ENCODE measurements at regions not wholly inside any gene's neighbourhood (a gene's known extent, or its start where the extent isn't known, plus 50 kb on each side); places are given as distances from the start of the nearest gene placed in this dataset.

- in situ Hi-C loops (cut with MboI) (no loop called here), intact Hi-C loops (cut with micrococcal nuclease; ENCODE audit: unreplicated experiment) (no loop called here)
- Histone ChIP-seq H3K27ac (ENCODE audit: control insufficient read depth, insufficient read depth) (no peak overlapping the region), H2AFZ (ENCODE audit: control insufficient read depth, low read depth, low read length) (no peak overlapping the region), H3K9ac (ENCODE audit: control insufficient read depth, insufficient read depth, low read length) (no peak overlapping the region), H4K20me1 (ENCODE audit: control insufficient read depth, insufficient read depth) (no peaks in the 10 kb centered on the region), H3K36me3 (ENCODE audit: control insufficient read depth in 2 of 2, insufficient read depth in 2 of 2, low read length in 1 of 2) (no peaks in the 10 kb centered on the region), H3K4me1 (ENCODE audit: control insufficient read depth, insufficient read depth, low read length) (no peaks in the 10 kb centered on the region), H3K9me3 (replicated peaks; ENCODE audit: control insufficient read depth, insufficient read depth, low read length) (no peaks in the 10 kb centered on the region), H3K4me3 (no peak overlapping the region), H3K4me2 (ENCODE audit: control insufficient read depth, insufficient read depth) (no peak overlapping the region), H3K79me2 (ENCODE audit: control insufficient read depth, insufficient read depth, low read length) (no peaks in the 10 kb centered on the region), H3K27me3 (replicated peaks in 1 of 2; ENCODE audit: control insufficient read depth in 2 of 2, insufficient read depth in 2 of 2, low read length in 1 of 2) (no peaks in the 10 kb centered on the region)
- TF ChIP-seq NR2C1 (IDR thresholded peaks at IDR 0.05) (no peak), RELB (IDR thresholded peaks at IDR 0.05; ENCODE audit: low read depth) (peak; percentile 61), SP1 (IDR thresholded peaks at IDR 0.05; ENCODE audit: low read depth, low read length) (no peak), BHLHE40 (IDR thresholded peaks at IDR 0.05; ENCODE audit: borderline replicate concordance in 1 of 2, low read depth in 2 of 2, low read length in 1 of 2) (no peak), LARP7 (IDR thresholded peaks at IDR 0.05) (no peak), RFX5 (IDR thresholded peaks at IDR 0.05; ENCODE audit: low read depth, low read length) (no peak), POLR2A (IDR thresholded peaks at IDR 0.05; ENCODE audit: low read depth, low read length) (no peak), TARDBP (IDR thresholded peaks at IDR 0.05; ENCODE audit: borderline replicate concordance) (no peak), SUZ12 (IDR thresholded peaks at IDR 0.05; ENCODE audit: unreplicated experiment) (no peak), IKZF2 (IDR thresholded peaks at IDR 0.05) (peak; percentile 49 to 50; a peak in 2 of 4 replicates), YY1 (IDR thresholded peaks at IDR 0.05; ENCODE audit: low read depth, low read length) (no peak), GATAD2B (conservative IDR thresholded peaks at IDR 0.05; ENCODE audit: low read depth) (no peak), ZNF622 (IDR thresholded peaks at IDR 0.05) (no peak), SRF (IDR thresholded peaks at IDR 0.05; ENCODE audit: low read depth in 2 of 2, low read length in 2 of 2) (no peak), IKZF1 (conservative IDR thresholded peaks at IDR 0.05) (peak; percentile 52; the same call in 1 of the 2 replicates), CTCF (IDR thresholded peaks at IDR 0.05 in 2 of 3, conservative IDR thresholded peaks at IDR 0.05 in 1 of 3; ENCODE audit: control insufficient read depth in 2 of 3, extremely low read depth in 1 of 3, insufficient read depth in 1 of 3, low read depth in 3 of 3, low read length in 3 of 3) (no peak), RAD51 (IDR thresholded peaks at IDR 0.05) (no peak)
- ChIA-PET SMC1A (ENCODE audit: uncharacterized antibody, unreplicated experiment) (interaction anchor here (0.8 to 4.4 kb wide), 8 partner anchors 10 to 32 kb away, joined by 3 to 27 read pairs (median 4); no protein-coding TSS in a partner anchor), RAD21 (ENCODE audit: unreplicated experiment) (interaction anchor here (1.5 to 3.0 kb wide), 4 partner anchors 11 to 29 kb away, joined by 7 to 20 read pairs (median 9); no protein-coding TSS in a partner anchor), CTCF (interaction anchor here (0.8 to 2.0 kb wide), 8 partner anchors 10 to 645 kb away, joined by 3 to 7 read pairs (median 3); no protein-coding TSS in a partner anchor), POLR2A (interaction anchor here (0.9 kb wide), 1 partner anchor 26 kb away, joined by 3 read pairs; no protein-coding TSS in a partner anchor)
- no TSS peak for BruUV-seq (replicated peaks)
- DNase-seq (ENCODE audit: low read depth, low spot score): no peak
- peak; percentile 65 for ATAC-seq
- FAIRE-seq: no peak
- WGBS (ENCODE audit: insufficient coverage, insufficient replicate concordance, low lambda C conversion rate, missing lambda C conversion rate): 5% methylated on average over 1 of the region's 1 CpG
These were observed 719.3 kb downstream of the JRKL start for GRCh38 chr11:97109078-97109477.

Data from GM12878 (cell line).